Endodermal cell (in vitro differentiated cells): ENCODE measurements at regions not wholly inside any gene's neighbourhood (a gene's known extent, or its start where the extent isn't known, plus 50 kb on each side); places are given as distances from the start of the nearest gene placed in this dataset.

ENCODE experiments used
- DNase-seq: peaks from one replicate; pipeline ENCODE4 v3.0.0-alpha.2; 2017
- H3K27ac ChIP-seq: 2 replicates; pipeline ENCODE4 v1.5.1; 2013; ENCODE audit warnings: mild to moderate bottlenecking, low read depth, low read length, moderate library complexity
- H3K27me3 ChIP-seq: 2 replicates; pipeline ENCODE4 v1.6.1; 2013; ENCODE audit warnings: mild to moderate bottlenecking, low read length, moderate library complexity; ENCODE audit not compliant: insufficient read depth, control insufficient read depth, poor library complexity, severe bottlenecking
- H3K36me3 ChIP-seq: 2 replicates; pipeline ENCODE4 v1.7.0; 2013; ENCODE audit warnings: mild to moderate bottlenecking, low read length, moderate library complexity; ENCODE audit not compliant: control insufficient read depth, insufficient read depth
- H3K4me1 ChIP-seq: one replicate; pipeline ENCODE4 v1.7.0; 2013; ENCODE audit warnings: low read length; ENCODE audit not compliant: control insufficient read depth, insufficient read depth
- H3K4me3 ChIP-seq: 2 replicates; pipeline ENCODE4 v1.5.1; 2013; ENCODE audit warnings: mild to moderate bottlenecking, low read length, moderate library complexity
- H3K9ac ChIP-seq: 2 replicates; pipeline ENCODE4 v1.6.1; 2013; ENCODE audit warnings: mild to moderate bottlenecking, low read length, moderate library complexity; ENCODE audit not compliant: poor library complexity, severe bottlenecking; ENCODE audit errors: extremely low read depth
- H3K9me3 ChIP-seq: 2 replicates; pipeline ENCODE4 v1.6.1; 2013; ENCODE audit warnings: mild to moderate bottlenecking, low read length, moderate library complexity; ENCODE audit not compliant: control insufficient read depth
- H3K27ac Mint-ChIP-seq: 2 replicates; pipeline ENCODE4 v1.8.0; 2020; ENCODE audit warnings: mixed read lengths
- H3K27me3 Mint-ChIP-seq: 2 replicates; pipeline ENCODE4 v1.8.0; 2021; ENCODE audit warnings: mild to moderate bottlenecking, mixed read lengths; ENCODE audit not compliant: insufficient read depth
- H3K36me3 Mint-ChIP-seq: 2 replicates; pipeline ENCODE4 v1.8.0; 2020; ENCODE audit warnings: low read depth, mixed read lengths
- H3K4me1 Mint-ChIP-seq: 2 replicates; pipeline ENCODE4 v1.8.0; 2020; ENCODE audit warnings: mixed read lengths
- H3K4me3 Mint-ChIP-seq: 2 replicates; pipeline ENCODE4 v1.8.0; 2020; ENCODE audit warnings: mild to moderate bottlenecking, moderate library complexity, mixed read lengths
- H3K9me3 Mint-ChIP-seq: 2 replicates; pipeline ENCODE4 v1.8.0; 2020; ENCODE audit warnings: mild to moderate bottlenecking, mixed read lengths
- WGBS, 2 experiments: methylation state at CpG; one replicate each; pipeline versions ENCODE4 v1.1.5 to v1.1.7; 2013; ENCODE audit warnings: missing lambda C conversion rate in 2 of 2, mixed read lengths in 1 of 2; ENCODE audit not compliant: insufficient coverage in 1 of 2, insufficient read length in 1 of 2; 5-methylcytosine and 5-hydroxymethylcytosine counted together
- TF ChIP-seq, protein P1 (sequence below): fragments of 200-600 bp; sonication (generic); conservative IDR thresholded peaks from 2 replicates; pipeline ENCODE4 v1.5.0; 2021; ENCODE audit warnings: antibody characterized with exemption, mild to moderate bottlenecking

DNA sequence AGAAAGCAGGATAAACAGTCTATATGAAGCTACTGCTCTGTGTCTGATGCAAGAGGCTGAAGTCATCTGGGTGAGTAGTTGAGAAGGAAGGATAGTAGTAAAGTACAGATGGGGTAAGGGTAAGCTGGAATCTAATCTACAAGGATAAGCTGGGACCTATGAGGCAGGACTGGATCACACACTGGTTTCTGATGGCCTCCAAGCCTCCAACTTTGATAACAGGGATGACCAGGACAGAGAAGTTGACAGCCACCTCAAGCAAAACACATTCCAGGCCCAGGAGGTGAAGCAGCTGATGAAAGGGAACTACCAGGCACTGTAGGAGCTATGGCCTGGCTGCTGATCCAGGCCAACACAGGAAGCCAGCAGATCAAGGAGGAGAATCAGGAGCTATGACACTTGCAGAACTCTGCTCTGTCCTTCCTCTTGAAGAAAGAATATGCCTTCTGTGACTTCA is 278.1 kb upstream of the TMEM229A start:
- no peak overlapping the region for H3K9ac ChIP-seq
- Mint-ChIP-seq H3K27me3 (no peaks in the 10 kb centered on the region), H3K9me3 (no peaks in the 10 kb centered on the region), H3K36me3 (no peaks in the 10 kb centered on the region), H3K4me3 (no peak overlapping the region), H3K27ac (no peak overlapping the region), H3K4me1 (no peaks in the 10 kb centered on the region)
- DNase-seq = no peak
- no peaks in the 10 kb centered on the region for H3K36me3 ChIP-seq
- H3K27ac ChIP-seq = no peak overlapping the region
- TF ChIP-seq, protein P1, sequence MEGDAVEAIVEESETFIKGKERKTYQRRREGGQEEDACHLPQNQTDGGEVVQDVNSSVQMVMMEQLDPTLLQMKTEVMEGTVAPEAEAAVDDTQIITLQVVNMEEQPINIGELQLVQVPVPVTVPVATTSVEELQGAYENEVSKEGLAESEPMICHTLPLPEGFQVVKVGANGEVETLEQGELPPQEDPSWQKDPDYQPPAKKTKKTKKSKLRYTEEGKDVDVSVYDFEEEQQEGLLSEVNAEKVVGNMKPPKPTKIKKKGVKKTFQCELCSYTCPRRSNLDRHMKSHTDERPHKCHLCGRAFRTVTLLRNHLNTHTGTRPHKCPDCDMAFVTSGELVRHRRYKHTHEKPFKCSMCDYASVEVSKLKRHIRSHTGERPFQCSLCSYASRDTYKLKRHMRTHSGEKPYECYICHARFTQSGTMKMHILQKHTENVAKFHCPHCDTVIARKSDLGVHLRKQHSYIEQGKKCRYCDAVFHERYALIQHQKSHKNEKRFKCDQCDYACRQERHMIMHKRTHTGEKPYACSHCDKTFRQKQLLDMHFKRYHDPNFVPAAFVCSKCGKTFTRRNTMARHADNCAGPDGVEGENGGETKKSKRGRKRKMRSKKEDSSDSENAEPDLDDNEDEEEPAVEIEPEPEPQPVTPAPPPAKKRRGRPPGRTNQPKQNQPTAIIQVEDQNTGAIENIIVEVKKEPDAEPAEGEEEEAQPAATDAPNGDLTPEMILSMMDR = no peak
- no peak overlapping the region for H3K4me3 ChIP-seq
- no peaks in the 10 kb centered on the region for H3K9me3 ChIP-seq
- H3K27me3 ChIP-seq = no peaks in the 10 kb centered on the region
- H3K4me1 ChIP-seq = no peaks in the 10 kb centered on the region

DNA sequence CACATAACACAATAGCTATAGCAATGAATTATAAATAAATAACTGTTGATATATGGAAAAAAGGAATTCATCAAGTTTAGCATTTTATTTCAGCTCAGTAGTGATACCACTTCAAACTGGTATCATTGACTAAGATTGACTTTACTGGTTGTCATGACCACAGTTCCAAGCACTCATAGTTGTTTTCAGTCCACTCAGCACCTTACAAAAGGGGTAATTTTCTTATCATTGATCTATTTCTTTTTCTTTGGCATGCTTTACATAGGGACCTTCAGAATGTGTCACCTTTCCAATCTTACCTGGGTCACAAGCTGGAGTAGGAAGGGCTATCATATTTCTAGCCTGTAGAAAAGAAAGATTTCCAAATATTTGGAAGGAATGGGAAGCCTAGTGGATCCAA is 275.5 kb upstream of the TMEM229A start:
- Mint-ChIP-seq H3K9me3 (no peaks in the 10 kb centered on the region), H3K36me3 (no peaks in the 10 kb centered on the region), H3K27ac (no peak overlapping the region), H3K27me3 (no peaks in the 10 kb centered on the region), H3K4me1 (no peaks in the 10 kb centered on the region), H3K4me3 (no peak overlapping the region)
- no peaks in the 10 kb centered on the region for H3K27me3 ChIP-seq
- no peaks in the 10 kb centered on the region for H3K4me1 ChIP-seq
- no peak for DNase-seq
- TF ChIP-seq, protein P1 = no peak
- no peak overlapping the region for H3K4me3 ChIP-seq
- no peaks in the 10 kb centered on the region for H3K36me3 ChIP-seq
- no peak overlapping the region for H3K9ac ChIP-seq
- no peak overlapping the region for H3K27ac ChIP-seq
- no peaks in the 10 kb centered on the region for H3K9me3 ChIP-seq

DNA sequence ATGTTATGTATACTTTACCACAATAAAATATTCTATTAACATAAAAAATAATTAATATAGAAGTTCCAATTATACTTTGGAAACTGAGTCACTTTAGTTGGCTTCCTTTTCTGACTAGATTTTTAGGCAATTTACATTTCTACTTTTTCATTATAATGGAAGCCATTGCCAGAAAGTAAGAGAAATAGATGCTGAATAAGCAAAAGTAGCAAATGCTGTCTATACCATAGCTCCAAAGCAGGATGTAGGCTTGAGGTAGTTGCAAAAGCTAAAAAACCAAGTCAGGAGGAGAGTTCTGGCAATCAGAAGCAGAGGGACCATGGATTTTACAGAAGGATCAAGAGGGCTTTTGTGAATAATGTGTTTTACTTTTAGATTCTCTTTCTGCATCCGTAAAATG is 262.4 kb upstream of the TMEM229A start:
- 93% methylated on average over 1 of the region's 1 CpG; no CpG with 5 or more reads in 1 of the 2 experiments for WGBS, 2 experiments
- Histone ChIP-seq H3K4me3 (no peak overlapping the region), H3K27ac (no peak overlapping the region), H3K36me3 (no peaks in the 10 kb centered on the region), H3K4me1 (no peaks in the 10 kb centered on the region), H3K27me3 (no peaks in the 10 kb centered on the region), H3K9ac (no peak overlapping the region), H3K9me3 (no peaks in the 10 kb centered on the region)
- Mint-ChIP-seq H3K27me3 (no peaks in the 10 kb centered on the region), H3K27ac (no peak overlapping the region), H3K4me3 (no peak overlapping the region), H3K4me1 (no peaks in the 10 kb centered on the region), H3K36me3 (no peaks in the 10 kb centered on the region), H3K9me3 (no peaks in the 10 kb centered on the region)
- no peak for DNase-seq
- TF ChIP-seq, protein P1 = no peak
